HG03097 (cell line): ENCODE measurements at regions not wholly inside any gene's neighbourhood (a gene's known extent, or its start where the extent isn't known, plus 50 kb on each side); places are given as distances from the start of the nearest gene placed in this dataset.

Source experiments
- ATAC-seq: cut with Tn5 transposase; IDR thresholded peaks from one replicate; pipeline ENCODE4 v1.9.1; 2021; ENCODE audit not compliant: unreplicated experiment, low FRiP score

- no peak for ATAC-seq
These were observed 465.9 kb upstream of the DAB1 start for GRCh38 chr1:57889676-57890320.

- no peak for ATAC-seq
These were observed 464.2 kb upstream of the DAB1 start for GRCh38 chr1:57887964-57888491.

- no peak for ATAC-seq
These were observed 462.5 kb upstream of the DAB1 start for GRCh38 chr1:57886376-57886775.

GRCh38 chr1:57883642-57883995 is 459.8 kb upstream of the DAB1 start:
- no peak for ATAC-seq

GRCh38 chr1:57882934-57883641 is 459.2 kb upstream of the DAB1 start:
- no peak for ATAC-seq

GRCh38 chr1:57882072-57882471 is 458.2 kb upstream of the DAB1 start:
- no peak for ATAC-seq

- ATAC-seq = no peak
These were observed 457.8 kb upstream of the DAB1 start for GRCh38 chr1:57881639-57882038.

GRCh38 chr1:57879700-57880099 is 455.8 kb upstream of the DAB1 start:
- ATAC-seq = no peak

- ATAC-seq = no peak
These were observed 450.6 kb upstream of the DAB1 start for GRCh38 chr1:57874418-57874877.

- ATAC-seq = no peak
These were observed 449.1 kb upstream of the DAB1 start for GRCh38 chr1:57872913-57873312.

GRCh38 chr1:57868908-57869307 is 445.0 kb upstream of the DAB1 start:
- no peak for ATAC-seq

GRCh38 chr1:57868239-57868638 is 444.4 kb upstream of the DAB1 start:
- ATAC-seq = no peak

- no peak for ATAC-seq
These were observed 443.1 kb upstream of the DAB1 start for GRCh38 chr1:57866998-57867397.

GRCh38 chr1:57860931-57861565 is 437.2 kb upstream of the DAB1 start:
- ATAC-seq = no peak

GRCh38 chr1:57860325-57860724 is 436.5 kb upstream of the DAB1 start:
- no peak for ATAC-seq

GRCh38 chr1:57858740-57859139 is 434.9 kb upstream of the DAB1 start:
- no peak for ATAC-seq

- no peak for ATAC-seq
These were observed 433.9 kb upstream of the DAB1 start for GRCh38 chr1:57857809-57858208.

GRCh38 chr1:57854436-57854835 is 430.6 kb upstream of the DAB1 start:
- ATAC-seq = no peak

- ATAC-seq = no peak
These were observed 426.5 kb upstream of the DAB1 start for GRCh38 chr1:57850176-57850940.

GRCh38 chr1:57848406-57848805 is 424.5 kb upstream of the DAB1 start:
- no peak for ATAC-seq

GRCh38 chr1:57845041-57845440 is 421.2 kb upstream of the DAB1 start:
- no peak for ATAC-seq
